K562 (cell line): ENCODE measurements at regions not wholly inside any gene's neighbourhood (a gene's known extent, or its start where the extent isn't known, plus 50 kb on each side); places are given as distances from the start of the nearest gene placed in this dataset.
"Not testable (repeated sequence)": the region's sequence is repeated elsewhere in the genome, so short reads cannot be mapped to it uniquely, and the experiment has no call there.

Experiments used
- ATAC-seq: fragments of 200-7000 bp; cut with Tn5 transposase; 3 replicates; pipeline ENCODE4 v1.9.1; 2020; ENCODE audit warnings: moderate library complexity
- BruUV-seq: library from RNA; stranded (reverse); fragments of 400-500 nt; replicated peaks from 2 replicates; lab custom pipeline; 2021; lab: Mats Ljungman, UMichigan
- CTCF ChIA-PET: fragments of 300-600 bp; formaldehyde crosslinking; extraction: SDS; loops from one replicate; lab custom pipeline; 2021; ENCODE audit warnings: low intra/inter-chr PET ratio; lab: Yijun Ruan, JAX
- POLR2A ChIA-PET: fragments of 300-600, 350-650 bp; sonication (Branson Sonifier 250); formaldehyde crosslinking; extraction: SDS; loops from one replicate; lab custom pipeline; 2021; ENCODE audit warnings: antibody characterized with exemption, inconsistent platforms; lab: Yijun Ruan, JAX
- DNase-seq, 4 experiments: peaks; one replicate each; pipeline versions ENCODE4 v3.0.0 to v3.0.0-alpha.2; 2011 to 2018; ENCODE audit warnings: low spot score in 3 of 4, mixed read lengths in 3 of 4; ENCODE audit errors: extremely low read depth in 1 of 4
- FAIRE-seq: peaks from 2 replicates; lab custom pipeline; 2011; peaks lifted over from hg19 to GRCh38; lab: Jason Lieb, UNC
- H2AFZ ChIP-seq: 2 replicates; pipeline ENCODE4 v1.6.0; 2011; ENCODE audit warnings: low read depth, low read length, control low read depth, inconsistent platforms
- H3K27ac ChIP-seq: fragments of 200-600 bp; 3 replicates; pipeline ENCODE4 v1.8.0; 2011; ENCODE audit warnings: low read depth, mild to moderate bottlenecking, control low read depth, inconsistent platforms, low read length, moderate library complexity, mixed read lengths; ENCODE audit errors: extremely low read depth
- H3K27me3 ChIP-seq, 2 experiments: fragments of 300-600 bp in 1 of 2; 2 replicates in 1 of 2; 3 replicates in 1 of 2; pipeline versions ENCODE4 v1.6.0 to v1.8.0; 2011; ENCODE audit warnings: inconsistent platforms in 2 of 2, low read length in 2 of 2, mild to moderate bottlenecking in 1 of 2, mixed read lengths in 1 of 2, moderate library complexity in 1 of 2; ENCODE audit not compliant: control insufficient read depth in 2 of 2, insufficient read depth in 2 of 2
- H3K36me3 ChIP-seq: fragments of 300-600 bp; 3 replicates; pipeline ENCODE4 v1.8.0; 2011; ENCODE audit warnings: mild to moderate bottlenecking, low read length, inconsistent platforms; ENCODE audit not compliant: control insufficient read depth, insufficient read depth
- H3K4me1 ChIP-seq, 2 experiments: fragments of 200-600 bp in 1 of 2; replicated peaks in 1 of 2; 2 replicates in 1 of 2; 3 replicates in 1 of 2; pipeline versions ENCODE4 v1.5.1 to v1.8.0; 2011; ENCODE audit warnings: inconsistent platforms in 2 of 2, low read length in 2 of 2, mild to moderate bottlenecking in 1 of 2, mixed read lengths in 1 of 2, moderate library complexity in 1 of 2; ENCODE audit not compliant: control insufficient read depth in 2 of 2, insufficient read depth in 2 of 2
- H3K4me2 ChIP-seq: 2 replicates; pipeline ENCODE4 v1.6.1; 2011; ENCODE audit warnings: low read length, control low read depth, inconsistent platforms, mixed read lengths; ENCODE audit not compliant: insufficient read depth
- H3K4me3 ChIP-seq: fragments of 200-600 bp; sonication (generic), shearing (Covaris generic); 2 replicates; pipeline ENCODE4 v1.5.1; 2016; ENCODE audit warnings: control low read depth, inconsistent platforms
- H3K79me2 ChIP-seq: fragments of 200-600 bp; 3 replicates; pipeline ENCODE4 v1.8.0; 2011; ENCODE audit warnings: low read length, inconsistent platforms; ENCODE audit not compliant: control insufficient read depth, insufficient read depth
- H3K9ac ChIP-seq, 2 experiments: 2 replicates each; pipeline versions ENCODE4 v1.6.0 to v1.6.1; 2011; ENCODE audit warnings: low read depth in 2 of 2, low read length in 2 of 2, control low read depth in 1 of 2, inconsistent platforms in 1 of 2, mild to moderate bottlenecking in 1 of 2, mixed read lengths in 1 of 2; ENCODE audit not compliant: insufficient read depth in 1 of 2
- H3K9me1 ChIP-seq: one replicate; pipeline ENCODE4 v1.6.0; 2011; ENCODE audit warnings: inconsistent platforms, mild to moderate bottlenecking, low read length, moderate library complexity; ENCODE audit not compliant: control insufficient read depth, insufficient read depth
- H3K9me3 ChIP-seq: replicated peaks from 2 replicates; pipeline ENCODE4 v1.5.1; 2011; ENCODE audit warnings: low read depth, low read length, inconsistent platforms; ENCODE audit not compliant: control insufficient read depth, insufficient read depth
- H4K20me1 ChIP-seq: replicated peaks from 2 replicates; pipeline ENCODE4 v1.6.1; 2011; ENCODE audit warnings: low read length, inconsistent platforms, mixed read lengths; ENCODE audit not compliant: control insufficient read depth, insufficient read depth
- CAMTA2 ChIP-seq: fragments of 250-450 bp; sonication (Bioruptor Pico); conservative IDR thresholded peaks from 2 replicates; pipeline ENCODE4 v1.5.1; 2022
- CBX5 ChIP-seq: IDR thresholded peaks from 2 replicates; pipeline ENCODE4 v1.6.1; 2014; ENCODE audit warnings: low read depth, borderline replicate concordance
- HEY1 ChIP-seq: fragments of 250-450 bp; sonication (Bioruptor Pico); IDR thresholded peaks from 2 replicates; pipeline ENCODE4 v1.5.0; 2020; ENCODE audit warnings: mild to moderate bottlenecking, moderate library complexity, borderline replicate concordance
- HLTF ChIP-seq: fragments of 450-650 bp; IDR thresholded peaks from 2 replicates; pipeline ENCODE4 v1.6.1; 2016
- JUND ChIP-seq, 2 experiments: IDR thresholded peaks; 2 replicates in 1 of 2; 3 replicates in 1 of 2; pipeline ENCODE4 v1.6.1; 2011; ENCODE audit warnings: borderline replicate concordance in 2 of 2, low read depth in 2 of 2, low read length in 2 of 2, improper control_type of control experiment in 1 of 2, missing biosample characterization in 1 of 2, missing genetic modification characterization in 1 of 2, missing genetic modification reagents in 1 of 2
- NUFIP1 ChIP-seq: fragments of 450-650 bp; IDR thresholded peaks from 2 replicates; pipeline ENCODE4 v1.6.1; 2018; ENCODE audit not compliant: partially characterized antibody
- PYGO2 ChIP-seq: fragments of 450-650 bp; IDR thresholded peaks from 2 replicates; pipeline ENCODE4 v1.6.1; 2016; ENCODE audit warnings: mild to moderate bottlenecking, missing genetic modification characterization, moderate library complexity, missing compliant biosample characterization
- RBFOX2 ChIP-seq: fragments of 200-400 bp; formaldehyde crosslinking; IDR thresholded peaks from 2 replicates; pipeline ENCODE4 v1.6.1; 2017; ENCODE audit warnings: low read depth, mild to moderate bottlenecking, low read length, moderate library complexity
- SAP30 ChIP-seq: fragments of 200-600 bp; sonication (generic); IDR thresholded peaks from 2 replicates; pipeline ENCODE4 v1.6.1; 2012; ENCODE audit warnings: borderline replicate concordance, low read depth, mild to moderate bottlenecking, moderate library complexity, low read length, control low read depth, inconsistent platforms; ENCODE audit not compliant: insufficient read depth, poor library complexity, severe bottlenecking
- SRSF3 ChIP-seq: fragments of 200-400 bp; formaldehyde crosslinking; IDR thresholded peaks from 2 replicates; pipeline ENCODE4 v1.6.1; 2016; ENCODE audit warnings: mild to moderate bottlenecking, low read length, moderate library complexity; ENCODE audit not compliant: insufficient read depth
- ZNF239 ChIP-seq: fragments of 250-450 bp; sonication (Bioruptor Pico); IDR thresholded peaks from 2 replicates; pipeline ENCODE4 v1.4.0; 2020; ENCODE audit warnings: mild to moderate bottlenecking
- ZNF696 ChIP-seq: fragments of 250-450 bp; sonication (Bioruptor Pico); conservative IDR thresholded peaks from 2 replicates; pipeline ENCODE4 v1.4.0; 2020; ENCODE audit warnings: mild to moderate bottlenecking, moderate library complexity
- WGBS: fragments of 100-300 bp; shearing (Covaris generic); methylation state at CpG from one replicate; pipeline ENCODE4 v1.1.6; 2016; ENCODE audit warnings: low coverage, mixed read lengths; ENCODE audit not compliant: insufficient coverage; ENCODE audit errors: missing lambda C conversion rate; 5-methylcytosine and 5-hydroxymethylcytosine counted together
- in situ Hi-C: fragments of 300-500 bp; cut with MboI; formaldehyde crosslinking; loops from 4 replicates; pipeline ENCODE4 v1.15.0; 2018; ENCODE audit warnings: inconsistent platforms, mixed read lengths
- intact Hi-C: fragments of 100-400 bp; cut with micrococcal nuclease; formaldehyde crosslinking; loops from 2 replicates; pipeline ENCODE4 v1.14.2; 2022
- TF ChIP-seq, protein P1 (sequence below): sonication (generic); formaldehyde crosslinking; IDR thresholded peaks from 2 replicates; pipeline ENCODE4 v1.4.0; 2020; ENCODE audit warnings: mild to moderate bottlenecking, missing genetic modification reagents
- TF ChIP-seq, protein P2 (sequence below): fragments of 250-450 bp; sonication (Bioruptor Pico); IDR thresholded peaks from 2 replicates; pipeline ENCODE4 v1.5.0; 2020; ENCODE audit warnings: mild to moderate bottlenecking, borderline replicate concordance

DNA sequence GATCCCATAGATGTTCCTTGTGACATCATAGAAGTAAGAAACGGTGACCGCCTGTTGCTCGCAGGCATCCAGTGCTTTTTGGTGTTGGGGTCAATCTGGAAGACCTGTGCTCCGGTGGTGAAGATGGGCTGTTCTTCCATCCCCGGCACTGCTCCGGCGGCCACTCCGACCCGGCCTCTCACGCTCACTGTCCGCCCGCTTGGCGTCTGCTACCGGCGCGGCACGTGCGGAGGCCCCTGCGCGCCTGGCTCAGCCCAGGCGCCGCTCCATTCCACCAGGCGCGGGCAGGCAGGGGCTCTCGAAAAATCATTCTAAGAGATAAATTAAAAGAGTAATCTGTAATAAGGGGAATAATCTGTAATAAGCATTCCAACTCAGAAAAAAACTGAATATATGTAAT lies 934.5 kb downstream of the TMEM121 start:
- ChIA-PET POLR2A (no interaction called here), CTCF (no interaction called here)
- DNase-seq (no peak), ATAC-seq (no peak), FAIRE-seq (no peak)
- Histone ChIP-seq H3K4me2 (no peak overlapping the region), H2AFZ (no peak overlapping the region), H3K79me2 (no peaks in the 10 kb centered on the region), H3K9ac (no peak overlapping the region), H3K27ac (no peak overlapping the region), H3K9me3 (no peaks in the 10 kb centered on the region), H3K36me3 (no peaks in the 10 kb centered on the region), H3K9me1 (no peaks in the 10 kb centered on the region), H4K20me1 (no peaks in the 10 kb centered on the region), H3K4me3 (no peak overlapping the region), H3K27me3 (no peaks in the 10 kb centered on the region), H3K4me1 (no peaks in the 10 kb centered on the region)
- 94% methylated on average over 3 of the region's 25 CpGs for WGBS
- in situ Hi-C loops (no loop called here), intact Hi-C loops (no loop called here)
- TF ChIP-seq PYGO2 (tag) = no peak
- TF ChIP-seq ZNF696 = no peak
- TF ChIP-seq CAMTA2 (CRISPR knock-in tag) = no peak
- no peak for TF ChIP-seq SAP30
- TF ChIP-seq SRSF3 = no peak
- no peak for TF ChIP-seq CBX5
- TF ChIP-seq NUFIP1 = no peak
- no peak for TF ChIP-seq HEY1 (CRISPR knock-in tag)
- TF ChIP-seq, protein P1, sequence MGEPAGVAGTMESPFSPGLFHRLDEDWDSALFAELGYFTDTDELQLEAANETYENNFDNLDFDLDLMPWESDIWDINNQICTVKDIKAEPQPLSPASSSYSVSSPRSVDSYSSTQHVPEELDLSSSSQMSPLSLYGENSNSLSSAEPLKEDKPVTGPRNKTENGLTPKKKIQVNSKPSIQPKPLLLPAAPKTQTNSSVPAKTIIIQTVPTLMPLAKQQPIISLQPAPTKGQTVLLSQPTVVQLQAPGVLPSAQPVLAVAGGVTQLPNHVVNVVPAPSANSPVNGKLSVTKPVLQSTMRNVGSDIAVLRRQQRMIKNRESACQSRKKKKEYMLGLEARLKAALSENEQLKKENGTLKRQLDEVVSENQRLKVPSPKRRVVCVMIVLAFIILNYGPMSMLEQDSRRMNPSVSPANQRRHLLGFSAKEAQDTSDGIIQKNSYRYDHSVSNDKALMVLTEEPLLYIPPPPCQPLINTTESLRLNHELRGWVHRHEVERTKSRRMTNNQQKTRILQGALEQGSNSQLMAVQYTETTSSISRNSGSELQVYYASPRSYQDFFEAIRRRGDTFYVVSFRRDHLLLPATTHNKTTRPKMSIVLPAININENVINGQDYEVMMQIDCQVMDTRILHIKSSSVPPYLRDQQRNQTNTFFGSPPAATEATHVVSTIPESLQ (CRISPR knock-in tag) = no peak
- TF ChIP-seq, protein P2, sequence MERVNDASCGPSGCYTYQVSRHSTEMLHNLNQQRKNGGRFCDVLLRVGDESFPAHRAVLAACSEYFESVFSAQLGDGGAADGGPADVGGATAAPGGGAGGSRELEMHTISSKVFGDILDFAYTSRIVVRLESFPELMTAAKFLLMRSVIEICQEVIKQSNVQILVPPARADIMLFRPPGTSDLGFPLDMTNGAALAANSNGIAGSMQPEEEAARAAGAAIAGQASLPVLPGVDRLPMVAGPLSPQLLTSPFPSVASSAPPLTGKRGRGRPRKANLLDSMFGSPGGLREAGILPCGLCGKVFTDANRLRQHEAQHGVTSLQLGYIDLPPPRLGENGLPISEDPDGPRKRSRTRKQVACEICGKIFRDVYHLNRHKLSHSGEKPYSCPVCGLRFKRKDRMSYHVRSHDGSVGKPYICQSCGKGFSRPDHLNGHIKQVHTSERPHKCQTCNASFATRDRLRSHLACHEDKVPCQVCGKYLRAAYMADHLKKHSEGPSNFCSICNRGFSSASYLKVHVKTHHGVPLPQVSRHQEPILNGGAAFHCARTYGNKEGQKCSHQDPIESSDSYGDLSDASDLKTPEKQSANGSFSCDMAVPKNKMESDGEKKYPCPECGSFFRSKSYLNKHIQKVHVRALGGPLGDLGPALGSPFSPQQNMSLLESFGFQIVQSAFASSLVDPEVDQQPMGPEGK = no peak
- no peak for TF ChIP-seq HLTF
- no peak for TF ChIP-seq JUND (IDR thresholded peaks at IDR 0.05; ENCODE audit: borderline replicate concordance, low read depth, low read length)
- no peak for TF ChIP-seq JUND (tag; IDR thresholded peaks at IDR 0.05; ENCODE audit: borderline replicate concordance, low read depth, low read length)
- no peak for TF ChIP-seq RBFOX2
- no peak for TF ChIP-seq ZNF239
- BruUV-seq = no TSS peak

DNA sequence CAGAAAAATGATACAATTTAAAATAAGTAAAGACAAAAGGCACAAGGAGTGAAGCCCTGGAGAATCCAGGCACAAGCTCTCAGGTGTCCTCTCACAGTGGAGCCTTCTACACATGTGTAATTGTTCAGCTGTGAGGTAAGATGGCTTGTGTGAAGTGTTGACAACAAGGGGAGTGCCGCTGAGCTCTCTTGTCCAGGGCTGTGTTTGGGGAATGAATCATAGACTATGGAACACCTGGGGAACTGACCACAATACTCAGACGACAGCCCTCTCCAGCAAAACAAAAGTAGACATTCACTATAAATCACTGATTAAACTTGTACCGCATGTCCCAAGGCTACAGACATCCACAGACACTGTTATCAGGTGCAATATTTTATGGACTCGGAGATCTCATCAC lies 940.1 kb downstream of the TMEM121 start:
- in situ Hi-C loops, H3K9ac ChIP-seq, H3K27ac ChIP-seq, FAIRE-seq, H3K79me2 ChIP-seq, intact Hi-C loops, H3K4me2 ChIP-seq, H3K4me3 ChIP-seq, H3K36me3 ChIP-seq, ATAC-seq, H3K4me1 ChIP-seq, DNase-seq, H2AFZ ChIP-seq, BruUV-seq, H3K9me1 ChIP-seq, CTCF ChIA-PET, H3K9me3 ChIP-seq, H4K20me1 ChIP-seq, H3K27me3 ChIP-seq: not testable (repeated sequence)
- POLR2A ChIA-PET = interaction anchor here (0.6 kb wide), 1 partner anchor 168 kb away, joined by 4 read pairs; no protein-coding TSS in a partner anchor
- 17% methylated on average over 4 of the region's 4 CpGs for WGBS
